ENCODE measurements at regions not wholly inside any gene's neighbourhood (a gene's known extent, or its start where the extent isn't known, plus 50 kb on each side); places are given as distances from the start of the nearest gene placed in this dataset.

DNA sequence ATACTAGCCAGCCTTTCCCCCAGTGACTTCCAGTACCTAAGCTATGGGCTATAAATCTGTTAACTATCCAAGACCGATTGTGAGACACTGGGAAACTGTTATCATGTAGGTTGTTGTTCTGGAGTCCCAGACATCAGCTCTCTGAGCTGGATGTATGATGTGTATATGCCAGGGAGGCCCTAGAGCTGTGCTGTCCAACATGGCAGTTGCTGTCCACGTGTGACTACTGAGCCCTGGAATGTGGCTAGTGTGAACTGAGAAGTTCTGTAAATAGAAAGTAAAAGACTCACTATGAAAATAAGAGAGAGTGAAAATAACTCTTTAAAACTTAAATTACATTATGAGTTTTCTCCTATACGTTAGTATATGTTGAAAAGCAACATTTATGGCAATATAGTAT, 755.8 kb upstream of the FBXO33 start:
- no peak for DNase-seq (ENCODE audit: low read depth)
- FAIRE-seq = no peak
- TF ChIP-seq, protein P1, sequence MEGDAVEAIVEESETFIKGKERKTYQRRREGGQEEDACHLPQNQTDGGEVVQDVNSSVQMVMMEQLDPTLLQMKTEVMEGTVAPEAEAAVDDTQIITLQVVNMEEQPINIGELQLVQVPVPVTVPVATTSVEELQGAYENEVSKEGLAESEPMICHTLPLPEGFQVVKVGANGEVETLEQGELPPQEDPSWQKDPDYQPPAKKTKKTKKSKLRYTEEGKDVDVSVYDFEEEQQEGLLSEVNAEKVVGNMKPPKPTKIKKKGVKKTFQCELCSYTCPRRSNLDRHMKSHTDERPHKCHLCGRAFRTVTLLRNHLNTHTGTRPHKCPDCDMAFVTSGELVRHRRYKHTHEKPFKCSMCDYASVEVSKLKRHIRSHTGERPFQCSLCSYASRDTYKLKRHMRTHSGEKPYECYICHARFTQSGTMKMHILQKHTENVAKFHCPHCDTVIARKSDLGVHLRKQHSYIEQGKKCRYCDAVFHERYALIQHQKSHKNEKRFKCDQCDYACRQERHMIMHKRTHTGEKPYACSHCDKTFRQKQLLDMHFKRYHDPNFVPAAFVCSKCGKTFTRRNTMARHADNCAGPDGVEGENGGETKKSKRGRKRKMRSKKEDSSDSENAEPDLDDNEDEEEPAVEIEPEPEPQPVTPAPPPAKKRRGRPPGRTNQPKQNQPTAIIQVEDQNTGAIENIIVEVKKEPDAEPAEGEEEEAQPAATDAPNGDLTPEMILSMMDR (IDR thresholded peaks at IDR 0.05; ENCODE audit: insufficient read depth, low read length, severe bottlenecking) = no peak
- no peaks in the 10 kb centered on the region for H3K36me3 ChIP-seq (ENCODE audit: control insufficient read depth, insufficient read depth, low read length)
- H3K4me3 ChIP-seq (ENCODE audit: low read depth, low read length) = no peak overlapping the region
- H3K27me3 ChIP-seq (ENCODE audit: control insufficient read depth, insufficient read depth, low read length) = no peaks in the 10 kb centered on the region

GRCh38 chr14:40164083-40164482, 731.9 kb upstream of the FBXO33 start:
- TF ChIP-seq, protein P1 (IDR thresholded peaks at IDR 0.05; ENCODE audit: insufficient read depth, low read length, severe bottlenecking) = no peak
- Histone ChIP-seq H3K36me3 (ENCODE audit: control insufficient read depth, insufficient read depth, low read length) (no peaks in the 10 kb centered on the region), H3K27me3 (ENCODE audit: control insufficient read depth, insufficient read depth, low read length) (no peaks in the 10 kb centered on the region), H3K4me3 (ENCODE audit: low read depth, low read length) (no peak overlapping the region)
- no peak for FAIRE-seq
- no peak for DNase-seq (ENCODE audit: low read depth)

GRCh38 chr14:40139657-40140056, 707.4 kb upstream of the FBXO33 start:
- TF ChIP-seq, protein P1 (IDR thresholded peaks at IDR 0.05; ENCODE audit: insufficient read depth, low read length, severe bottlenecking) = no peak
- no peak for FAIRE-seq
- Histone ChIP-seq H3K4me3 (ENCODE audit: low read depth, low read length) (no peak overlapping the region), H3K27me3 (ENCODE audit: control insufficient read depth, insufficient read depth, low read length) (no peaks in the 10 kb centered on the region), H3K36me3 (ENCODE audit: control insufficient read depth, insufficient read depth, low read length) (no peaks in the 10 kb centered on the region)
- DNase-seq (ENCODE audit: low read depth) = no peak

DNA sequence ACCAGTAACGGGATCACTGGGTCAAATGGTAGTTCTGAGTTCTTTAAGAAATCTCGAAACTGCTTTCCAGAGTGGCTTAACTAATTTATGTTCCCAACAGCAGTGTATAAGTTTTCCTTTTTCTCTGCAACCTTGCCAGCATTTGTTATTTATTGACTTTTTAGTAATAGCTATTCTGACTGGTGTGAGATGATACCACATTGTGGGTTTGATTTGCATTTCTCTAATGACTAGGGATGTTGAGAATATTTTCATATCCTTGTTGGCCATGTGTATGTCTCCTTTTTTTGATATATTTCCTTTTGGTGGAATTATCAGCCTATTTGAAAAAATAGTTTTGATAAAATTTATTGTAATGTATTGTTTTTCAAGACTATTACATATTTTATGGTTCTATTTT, 701.2 kb upstream of the FBXO33 start:
- FAIRE-seq (no peak), DNase-seq (ENCODE audit: low read depth) (no peak)
- H3K36me3 ChIP-seq (ENCODE audit: control insufficient read depth, insufficient read depth, low read length) = no peaks in the 10 kb centered on the region
- TF ChIP-seq, protein P1 (IDR thresholded peaks at IDR 0.05; ENCODE audit: insufficient read depth, low read length, severe bottlenecking) = no peak
- no peaks in the 10 kb centered on the region for H3K27me3 ChIP-seq (ENCODE audit: control insufficient read depth, insufficient read depth, low read length)
- no peak overlapping the region for H3K4me3 ChIP-seq (ENCODE audit: low read depth, low read length)

GRCh38 chr14:40129159-40129558, 696.9 kb upstream of the FBXO33 start:
- no peak for FAIRE-seq
- H3K27me3 ChIP-seq (ENCODE audit: control insufficient read depth, insufficient read depth, low read length) = no peaks in the 10 kb centered on the region
- H3K36me3 ChIP-seq (ENCODE audit: control insufficient read depth, insufficient read depth, low read length) = no peaks in the 10 kb centered on the region
- TF ChIP-seq, protein P1 (IDR thresholded peaks at IDR 0.05; ENCODE audit: insufficient read depth, low read length, severe bottlenecking) = no peak
- no peak overlapping the region for H3K4me3 ChIP-seq (ENCODE audit: low read depth, low read length)
- DNase-seq (ENCODE audit: low read depth) = no peak

DNA sequence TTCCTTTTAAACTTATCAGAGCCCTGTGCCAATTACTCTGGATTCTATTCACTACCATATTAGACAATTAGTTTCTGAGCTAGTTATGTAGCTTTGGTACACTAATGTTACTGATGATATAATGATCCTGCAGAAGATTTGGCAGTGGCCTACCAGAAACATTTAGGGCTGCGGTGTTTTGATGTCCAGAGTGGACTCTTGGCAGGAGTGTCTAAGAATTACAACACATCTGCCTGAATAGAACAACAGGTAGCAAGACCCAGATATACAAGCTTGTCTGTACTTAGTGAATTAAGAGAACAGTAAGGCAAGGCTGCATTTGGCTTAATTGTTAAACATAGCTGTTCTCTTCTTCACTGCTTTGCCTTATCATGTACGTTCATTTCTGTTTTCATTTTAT, 691.6 kb upstream of the FBXO33 start:
- Histone ChIP-seq H3K36me3 (ENCODE audit: control insufficient read depth, insufficient read depth, low read length) (no peaks in the 10 kb centered on the region), H3K27me3 (ENCODE audit: control insufficient read depth, insufficient read depth, low read length) (no peaks in the 10 kb centered on the region), H3K4me3 (ENCODE audit: low read depth, low read length) (no peak overlapping the region)
- TF ChIP-seq, protein P1 (IDR thresholded peaks at IDR 0.05; ENCODE audit: insufficient read depth, low read length, severe bottlenecking) = no peak
- no peak for FAIRE-seq
- no peak for DNase-seq (ENCODE audit: low read depth)

Data from bronchial epithelial cell (primary cell).